ENCODE measurements at regions not wholly inside any gene's neighbourhood (a gene's known extent, or its start where the extent isn't known, plus 50 kb on each side); places are given as distances from the start of the nearest gene placed in this dataset.

DNA sequence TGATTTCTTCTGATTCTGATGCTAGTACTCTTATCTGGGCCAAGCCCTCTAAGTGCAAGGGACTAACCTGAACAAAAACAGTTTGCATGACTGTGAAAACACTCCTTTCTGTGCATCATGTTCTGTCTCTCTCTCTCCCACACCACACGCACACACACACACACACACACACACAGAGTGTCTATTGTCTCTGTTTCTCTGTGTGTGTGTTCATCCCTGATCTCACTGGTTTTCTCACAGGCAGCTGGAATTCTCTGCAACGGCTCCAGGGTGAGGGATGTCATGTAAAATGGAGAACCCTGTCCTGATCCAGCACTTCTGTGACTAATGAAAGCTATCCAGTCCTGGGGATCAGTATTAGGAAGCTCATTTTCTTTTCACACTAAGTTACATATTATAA lies 453.1 kb upstream of the RGMB start:
- CTCF ChIA-PET (ENCODE audit: partially characterized antibody): interaction anchor here (0.6 to 1.1 kb wide), 3 partner anchors 20 to 511 kb away, joined by 3 to 4 read pairs (median 3); no protein-coding TSS in a partner anchor
- 69% methylated on average over 2 of the region's 2 CpGs; no CpG with 5 or more reads in 1 of the 2 experiments for WGBS, 2 experiments (ENCODE audit: extremely low coverage in 1 of 2, insufficient coverage in 1 of 2, insufficient read length in 1 of 2, insufficient replicate concordance in 2 of 2, low coverage in 1 of 2, low lambda C conversion rate in 2 of 2, missing lambda C conversion rate in 1 of 2)
- H3K27ac ChIP-seq (ENCODE audit: low read depth, low read length): 0 out of 2 replicates have a peak overlapping the region, but pooled peaks have one; percentile 32
- TF ChIP-seq TAF7 (optimal IDR thresholded peaks at IDR 0.05; ENCODE audit: borderline replicate concordance, low read depth, low read length): no peak
- TF ChIP-seq SIN3A (conservative IDR thresholded peaks at IDR 0.05 in 1 of 2, IDR thresholded peaks at IDR 0.05 in 1 of 2; ENCODE audit: low read depth in 1 of 2, low read length in 2 of 2): no peak
- no peak for TF ChIP-seq SP2 (IDR thresholded peaks at IDR 0.05; ENCODE audit: low read length)
- TF ChIP-seq ZNF274 (IDR thresholded peaks at IDR 0.05; ENCODE audit: borderline replicate concordance, extremely low read depth, low read length): no peak
- no peak for TF ChIP-seq ASH2L (IDR thresholded peaks at IDR 0.05; ENCODE audit: low read length)
- TF ChIP-seq CBX5 (IDR thresholded peaks at IDR 0.05; ENCODE audit: low read depth, low read length): no peak
- no peak for TF ChIP-seq RXRA (IDR thresholded peaks at IDR 0.05; ENCODE audit: insufficient read depth, low read depth, low read length)
- TF ChIP-seq KDM4A (IDR thresholded peaks at IDR 0.05; ENCODE audit: low read depth, low read length, severe bottlenecking): no peak
- TF ChIP-seq BCL11A (IDR thresholded peaks at IDR 0.05; ENCODE audit: low read depth in 2 of 2, low read length in 2 of 2): no peak

More for the DNA sequence above, 453.1 kb upstream of the RGMB start:
- Histone ChIP-seq H2AFZ (ENCODE audit: low read length) (peak overlapping the region; percentile 58; the same call in 1 of the 2 replicates), H4K20me1 (replicated peaks in 1 of 2; ENCODE audit: control insufficient read depth in 1 of 2, insufficient read depth in 2 of 2, low read length in 2 of 2) (no peaks in the 10 kb centered on the region), H2BK120ac (replicated peaks; ENCODE audit: low read depth, low read length) (no peak overlapping the region), H3K4me1 (replicated peaks in 1 of 4; ENCODE audit: control insufficient read depth in 3 of 4, insufficient read depth in 4 of 4, low read length in 3 of 4) (peaks cover 0 to 5% (median 2%) of the 10 kb centered on the region in 4 experiments; a peak in 3 of 7 replicates), H3K9ac (replicated peaks in 1 of 4; ENCODE audit: extremely low read depth in 1 of 4, low read depth in 3 of 4, low read length in 3 of 4) (no peak overlapping the region), H4K5ac (ENCODE audit: insufficient read length, low read depth, low read length) (no peak overlapping the region), H3K4me2 (ENCODE audit: insufficient read depth in 1 of 2, low read depth in 2 of 2, low read length in 2 of 2) (no peak overlapping the region), H3K36me3 (ENCODE audit: control insufficient read depth in 2 of 4, insufficient read depth in 4 of 4, low read length in 3 of 4) (no peaks in the 10 kb centered on the region), H4K91ac (replicated peaks; ENCODE audit: insufficient read length, low read length) (peak overlapping the region; percentile 29), H2BK15ac (ENCODE audit: low read length) (no peak overlapping the region), H3K27me3 (replicated peaks in 1 of 4; ENCODE audit: control insufficient read depth in 3 of 4, extremely low read depth in 1 of 4, insufficient read depth in 3 of 4, low read length in 3 of 4) (no peaks in the 10 kb centered on the region), H3K4me3 (ENCODE audit: extremely low read depth in 1 of 4, insufficient read depth in 2 of 4, low read depth in 3 of 4, low read length in 4 of 4) (no peak overlapping the region), H3K23me2 (ENCODE audit: low read depth, low read length) (no peaks in the 10 kb centered on the region), H2BK20ac (ENCODE audit: low read length) (no peak overlapping the region), H2BK12ac (ENCODE audit: low read depth, low read length) (no peak overlapping the region), H3K18ac (ENCODE audit: extremely low read depth, low read length) (no peak overlapping the region), H2AK5ac (ENCODE audit: low read depth, low read length) (peak overlapping the region; percentile 9; the same call in 1 of the 2 replicates), H3K9me3 (ENCODE audit: insufficient read depth in 2 of 2, low read depth in 1 of 2, low read length in 1 of 2) (no peaks in the 10 kb centered on the region), H3K4ac (replicated peaks; ENCODE audit: insufficient read length, low read depth, low read length) (no peak overlapping the region), H3K56ac (replicated peaks; ENCODE audit: insufficient read length, low read depth, low read length) (no peak overlapping the region), H4K8ac (ENCODE audit: extremely low read depth, insufficient read depth, low read length) (no peak overlapping the region), H3K23ac (ENCODE audit: insufficient read length) (no peak overlapping the region), H2BK5ac (ENCODE audit: low read depth, low read length) (no peak overlapping the region), H3K79me2 (ENCODE audit: control insufficient read depth in 1 of 2, insufficient read depth in 2 of 2, low read length in 2 of 2) (no peaks in the 10 kb centered on the region), H3K14ac (ENCODE audit: insufficient read length) (no peak overlapping the region), H3K79me1 (ENCODE audit: low read depth, low read length) (no peaks in the 10 kb centered on the region)
- POLR2A ChIA-PET (ENCODE audit: partially characterized antibody): interaction anchor here (1.0 kb wide), 1 partner anchor 34 kb away, joined by 3 read pairs; no protein-coding TSS in a partner anchor
- no peak for DNase-seq (ENCODE audit: low read depth in 1 of 2, low spot score in 2 of 2)
- FAIRE-seq: no peak

Measured in H1 (cell line).